Heart left ventricle (tissue), 16 donors: ENCODE measurements at regions not wholly inside any gene's neighbourhood (a gene's known extent, or its start where the extent isn't known, plus 50 kb on each side); places are given as distances from the start of the nearest gene placed in this dataset.

Experiments
- ATAC-seq, 4 donors: fragments of 200-7000 bp; cut with Tn5 transposase; one replicate each; pipeline ENCODE4 v1.9.1; 2020 to 2022; ENCODE audit warnings: moderate library complexity in 4 of 4, mild to moderate bottlenecking in 3 of 4, moderate number of reproducible peaks in 1 of 4
- DNase-seq, 5 donors: peaks; one replicate each; pipeline ENCODE4 v3.0.0-alpha.2; 2020
- H3K27ac ChIP-seq, 12 donors: fragments of 200-600 bp; sonication (generic) in 4 of 12; one replicate each; pipeline versions ENCODE4 v1.5.0 to v1.8.0; 2016 to 2022; ENCODE audit warnings: mild to moderate bottlenecking in 2 of 12
- H3K27me3 ChIP-seq, 9 donors: fragments of 200-600 bp; sonication (generic) in 2 of 9; one replicate each; pipeline versions ENCODE4 v1.5.1 to v1.8.0; 2016 to 2022; ENCODE audit warnings: mild to moderate bottlenecking in 3 of 9
- H3K36me3 ChIP-seq, 9 donors: fragments of 200-600 bp; sonication (generic) in 2 of 9; one replicate each; pipeline versions ENCODE4 v1.5.0 to v1.8.0; 2018 to 2022; ENCODE audit warnings: mild to moderate bottlenecking in 2 of 9
- H3K4me1 ChIP-seq, 12 donors: fragments of 200-600 bp; sonication (generic) in 4 of 12; one replicate each; pipeline versions ENCODE4 v1.5.0 to v1.8.0; 2016 to 2022; ENCODE audit warnings: mild to moderate bottlenecking in 3 of 12
- H3K4me3 ChIP-seq, 12 donors: fragments of 200-600 bp; sonication (generic) in 4 of 12; one replicate each; pipeline versions ENCODE4 v1.5.0 to v1.8.0; 2017 to 2022; ENCODE audit warnings: mild to moderate bottlenecking in 9 of 12, moderate library complexity in 4 of 12
- H3K9me3 ChIP-seq, 12 donors: fragments of 200-600 bp; sonication (generic) in 4 of 12; one replicate each; pipeline versions ENCODE4 v1.5.0 to v1.8.0; 2016 to 2022; ENCODE audit warnings: mild to moderate bottlenecking in 1 of 12
- POLR2A ChIP-seq, 2 donors: fragments of 450-650 bp; IDR thresholded peaks; one replicate each; pipeline ENCODE4 v1.6.1; 2017; ENCODE audit warnings: antibody characterized with exemption in 2 of 2, mild to moderate bottlenecking in 2 of 2, moderate library complexity in 2 of 2
- WGBS, 4 donors: extraction: QIAGEN DNeasy Blood & Tissue Kit in 2 of 4; methylation state at CpG; one replicate each; pipeline versions ENCODE4 v1.1.5 to v1.1.7; 2013 to 2018; 5-methylcytosine and 5-hydroxymethylcytosine counted together
- intact Hi-C, 10 donors: fragments of 100-400 bp; cut with DNase I; formaldehyde crosslinking; loops; one replicate each; pipeline versions ENCODE4 v1.11.1 to v1.14.2; 2022
- TF ChIP-seq, protein P1 (sequence below), 12 donors: fragments of 200-600 bp; sonication (generic) in 4 of 12; IDR thresholded peaks; one replicate each; pipeline versions ENCODE4 v1.5.0 to v1.8.0; 2018 to 2022; ENCODE audit warnings: antibody characterized with exemption in 12 of 12, mild to moderate bottlenecking in 5 of 12
- donor health status: ischemic (EF 13 %, LVEDD 7.1; RV severe dilation, severe dysfunction).
- donor health status: healthy with polysubstance abuse.
- donor health status: DM: no; HTN: yes; CAD: no.
- donor health status: DM: no; HTN: no; CAD: no.
- donor health status: ischemic (EF 25% LVEDD 6.9; RV normal size, moderate dysfunction).
- donor health status: ischemic (EF 25% LVEDD 5.7; RV mildly dilated, moderate dysfunction).
- donor health status: healthy.
- donor health status: DM: yes; HTN: yes; CAD: no.
- donor health status: ischemic (EF 35%, LVEDD 5.7; RV mildly dilated, moderate dysfunction).
- donor health status: nonischemic (EF 11% LVEDD 7.7; RV severe dilation, severe dysfunction).
- donor health status: DM: yes; HTN: yes; CAD: no.
- donor health status: PGD.
- donor health status: ischemic (EF 29% LVEDD 5.4; RV normal size, mild dysfunction).
- donor health status: nonischemic (EF 23%, LVEDD 6.1; RV moderate dilation, normal function).

- TF ChIP-seq, protein P1, sequence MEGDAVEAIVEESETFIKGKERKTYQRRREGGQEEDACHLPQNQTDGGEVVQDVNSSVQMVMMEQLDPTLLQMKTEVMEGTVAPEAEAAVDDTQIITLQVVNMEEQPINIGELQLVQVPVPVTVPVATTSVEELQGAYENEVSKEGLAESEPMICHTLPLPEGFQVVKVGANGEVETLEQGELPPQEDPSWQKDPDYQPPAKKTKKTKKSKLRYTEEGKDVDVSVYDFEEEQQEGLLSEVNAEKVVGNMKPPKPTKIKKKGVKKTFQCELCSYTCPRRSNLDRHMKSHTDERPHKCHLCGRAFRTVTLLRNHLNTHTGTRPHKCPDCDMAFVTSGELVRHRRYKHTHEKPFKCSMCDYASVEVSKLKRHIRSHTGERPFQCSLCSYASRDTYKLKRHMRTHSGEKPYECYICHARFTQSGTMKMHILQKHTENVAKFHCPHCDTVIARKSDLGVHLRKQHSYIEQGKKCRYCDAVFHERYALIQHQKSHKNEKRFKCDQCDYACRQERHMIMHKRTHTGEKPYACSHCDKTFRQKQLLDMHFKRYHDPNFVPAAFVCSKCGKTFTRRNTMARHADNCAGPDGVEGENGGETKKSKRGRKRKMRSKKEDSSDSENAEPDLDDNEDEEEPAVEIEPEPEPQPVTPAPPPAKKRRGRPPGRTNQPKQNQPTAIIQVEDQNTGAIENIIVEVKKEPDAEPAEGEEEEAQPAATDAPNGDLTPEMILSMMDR (IDR thresholded peaks at IDR 0.05) = no peak
- TF ChIP-seq POLR2A (IDR thresholded peaks at IDR 0.05) = no peak
- Histone ChIP-seq H3K9me3 (no peaks in the 10 kb centered on the region), H3K4me3 (no peak overlapping the region), H3K27ac (no peak overlapping the region), H3K4me1 (no peaks in the 10 kb centered on the region), H3K36me3 (no peaks in the 10 kb centered on the region), H3K27me3 (no peaks in the 10 kb centered on the region)
- no peak for DNase-seq
- WGBS, 4 donors = 81 to 86% (median 85%) methylated on average over 2 of the region's 2 CpGs
- intact Hi-C loops = no loop called here
- ATAC-seq = no peak
These were observed 292.5 kb upstream of the SATB1 start for GRCh38 chr3:18717598-18717997.

GRCh38 chr3:18716821-18717220, 291.7 kb upstream of the SATB1 start:
- Histone ChIP-seq H3K4me3 (no peak overlapping the region), H3K27ac (no peak overlapping the region), H3K27me3 (no peaks in the 10 kb centered on the region), H3K4me1 (no peaks in the 10 kb centered on the region), H3K36me3 (no peaks in the 10 kb centered on the region), H3K9me3 (no peaks in the 10 kb centered on the region)
- ATAC-seq (no peak), DNase-seq (no peak)
- 76 to 82% (median 77%) methylated on average over 3 of the region's 3 CpGs for WGBS, 4 donors
- TF ChIP-seq, protein P1 (IDR thresholded peaks at IDR 0.05) = no peak
- no peak for TF ChIP-seq POLR2A (IDR thresholded peaks at IDR 0.05)
- intact Hi-C loops = no loop called here

- Histone ChIP-seq H3K4me3 (no peak overlapping the region), H3K27me3 (no peaks in the 10 kb centered on the region), H3K4me1 (no peaks in the 10 kb centered on the region), H3K27ac (no peak overlapping the region), H3K9me3 (no peaks in the 10 kb centered on the region), H3K36me3 (no peaks in the 10 kb centered on the region)
- ATAC-seq (no peak), DNase-seq (no peak)
- WGBS, 4 donors = 61 to 69% (median 66%) methylated on average over 2 of the region's 2 CpGs
- TF ChIP-seq, protein P1 (IDR thresholded peaks at IDR 0.05) = no peak
- no peak for TF ChIP-seq POLR2A (IDR thresholded peaks at IDR 0.05)
- intact Hi-C loops = no loop called here
These were observed 291.0 kb upstream of the SATB1 start for GRCh38 chr3:18716101-18716500.

DNA sequence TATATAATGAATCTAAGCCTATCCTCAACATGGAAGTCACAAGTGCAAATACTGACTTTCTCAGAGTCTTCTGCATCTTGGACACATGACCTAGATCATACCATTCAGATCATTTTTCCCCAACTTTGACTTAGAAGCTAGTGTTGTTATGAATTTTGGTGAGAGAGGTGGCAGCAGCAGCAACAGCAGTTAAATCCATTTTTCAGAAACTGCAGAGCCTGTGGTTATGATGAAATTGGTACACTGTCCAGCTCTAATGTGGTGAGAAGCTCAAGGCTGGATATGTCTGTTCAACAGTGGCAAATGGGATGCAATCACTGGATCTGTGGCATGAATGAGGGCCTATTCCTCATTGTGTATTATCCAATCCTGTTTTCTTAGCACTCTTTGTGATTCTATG, 290.1 kb upstream of the SATB1 start:
- no peaks in the 10 kb centered on the region for H3K9me3 ChIP-seq
- no peak overlapping the region for H3K27ac ChIP-seq
- no peak for ATAC-seq
- H3K4me3 ChIP-seq = no peak overlapping the region
- no peaks in the 10 kb centered on the region for H3K27me3 ChIP-seq
- intact Hi-C loops = no loop called here
- DNase-seq = no peak
- no peaks in the 10 kb centered on the region for H3K36me3 ChIP-seq
- no peak for TF ChIP-seq POLR2A (IDR thresholded peaks at IDR 0.05)
- TF ChIP-seq, protein P1 (IDR thresholded peaks at IDR 0.05) = no peak
- no peaks in the 10 kb centered on the region for H3K4me1 ChIP-seq
